Skin epidermis (tissue), 12 donors: ENCODE measurements at regions not wholly inside any gene's neighbourhood (a gene's known extent, or its start where the extent isn't known, plus 50 kb on each side); places are given as distances from the start of the nearest gene placed in this dataset.
"Not testable (repeated sequence)": the region's sequence is repeated elsewhere in the genome, so short reads cannot be mapped to it uniquely, and the experiment has no call there.

Source experiments
- H3K27ac ChIP-seq, 21 experiments: fragments of 200-600 bp; sonication (generic) in 11 of 21; one replicate each; pipeline ENCODE4 v1.5.0; 2020; ENCODE audit warnings: mild to moderate bottlenecking in 3 of 21, inconsistent platforms in 2 of 21, moderate library complexity in 2 of 21
- H3K4me3 ChIP-seq, 7 experiments: fragments of 200-600 bp; sonication (generic) in 2 of 7; one replicate each; pipeline ENCODE4 v1.5.0; 2020; ENCODE audit warnings: inconsistent platforms in 2 of 7, mild to moderate bottlenecking in 2 of 7, moderate library complexity in 1 of 7

DNA sequence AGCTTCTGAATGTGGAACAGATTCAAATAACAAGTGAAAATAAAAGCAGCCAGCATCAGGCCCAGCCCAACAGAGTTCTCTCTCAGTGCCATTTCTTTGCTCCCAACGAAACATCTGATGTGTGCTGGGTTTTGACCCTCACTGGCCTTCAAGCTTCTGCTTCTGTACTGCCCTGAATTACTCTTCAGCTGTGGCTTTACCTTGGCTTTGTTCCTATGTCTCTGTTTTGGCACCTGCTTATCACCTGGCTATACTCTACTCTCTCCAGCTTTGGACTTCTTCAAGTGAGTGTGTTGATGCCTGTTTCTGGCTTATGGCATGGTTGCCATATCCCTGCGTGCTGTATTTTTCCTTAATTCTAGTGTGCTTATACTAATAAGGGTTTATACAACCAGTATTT is 768.3 kb downstream of the SORCS1 start:
- Histone ChIP-seq H3K27ac (no peak overlapping the region), H3K4me3 (no peak overlapping the region)

DNA sequence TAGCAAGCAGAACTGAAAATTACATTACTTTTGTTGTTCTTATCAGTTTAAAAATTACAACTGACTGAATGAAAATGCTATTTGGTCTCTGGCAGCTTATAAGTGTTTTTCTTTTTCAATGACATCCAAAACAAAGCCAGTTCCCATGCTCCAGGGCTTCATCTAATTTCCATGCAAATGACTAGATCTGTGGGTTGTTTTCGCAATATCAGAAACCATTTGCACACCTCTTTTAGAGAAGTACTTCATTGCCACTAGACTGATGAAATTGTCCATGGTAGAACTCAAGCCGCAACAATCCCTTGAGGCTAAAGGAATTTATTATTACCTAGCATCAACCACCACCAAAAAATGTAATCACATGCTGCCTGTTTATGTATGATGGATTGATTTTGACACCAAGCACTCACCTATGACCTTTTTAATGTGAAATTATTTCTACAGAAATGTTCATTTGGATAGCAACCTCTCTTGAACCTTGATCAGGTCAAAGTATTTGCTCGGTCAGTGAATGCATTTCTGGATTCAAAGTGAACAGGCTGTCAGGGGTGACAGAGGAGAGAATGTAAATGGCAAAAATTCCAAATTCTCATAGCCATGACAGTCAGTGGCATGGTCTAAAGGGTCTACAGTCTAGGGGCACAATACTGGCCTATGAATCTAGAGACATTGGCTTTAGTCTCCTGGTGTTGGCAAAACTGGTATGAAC is 769.3 kb downstream of the SORCS1 start:
- H3K4me3 ChIP-seq, result no peak overlapping the region
- no peak overlapping the region for H3K27ac ChIP-seq

DNA sequence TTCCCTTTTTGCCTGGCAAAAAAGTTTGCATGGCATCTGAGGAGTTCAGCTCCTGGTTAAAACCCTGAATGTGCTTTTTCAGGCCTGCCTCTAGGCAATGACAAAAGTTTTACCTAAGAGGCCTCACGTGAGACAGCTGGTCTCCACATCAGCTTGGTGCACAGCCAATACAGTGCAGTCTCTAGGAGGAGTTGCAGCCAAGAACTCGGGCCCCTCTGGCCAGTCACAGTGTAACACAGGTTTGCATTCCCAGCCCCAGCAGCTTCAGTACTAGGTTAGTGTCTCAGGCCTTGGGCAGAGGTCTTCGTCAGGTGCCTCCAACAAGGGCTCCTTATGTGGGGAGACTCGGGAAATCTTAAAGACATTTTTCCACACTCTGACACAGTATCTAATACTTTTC is 771.7 kb downstream of the SORCS1 start:
- no peak overlapping the region for H3K4me3 ChIP-seq
- H3K27ac ChIP-seq, result no peak overlapping the region

DNA sequence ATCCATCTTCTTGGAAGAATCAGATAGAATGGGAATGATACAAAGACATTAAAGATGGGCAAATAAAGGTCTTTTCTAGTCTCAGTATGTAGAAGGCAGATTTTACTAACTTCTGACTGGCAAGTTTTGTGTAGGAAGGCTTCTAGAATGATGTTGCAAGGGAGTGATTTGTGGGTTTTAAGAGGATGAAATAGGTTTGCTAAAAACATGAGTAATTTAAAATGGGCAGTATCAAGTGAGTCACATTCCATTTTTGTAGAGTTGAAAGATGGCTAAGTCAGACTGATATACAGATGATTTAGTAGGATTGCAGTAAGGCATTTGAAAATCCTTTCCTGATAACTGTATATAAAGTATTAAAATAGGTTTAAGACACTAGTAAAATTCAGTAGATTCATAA is 777.4 kb downstream of the SORCS1 start:
- Histone ChIP-seq H3K4me3 (no peak overlapping the region), H3K27ac (no peak overlapping the region)

DNA sequence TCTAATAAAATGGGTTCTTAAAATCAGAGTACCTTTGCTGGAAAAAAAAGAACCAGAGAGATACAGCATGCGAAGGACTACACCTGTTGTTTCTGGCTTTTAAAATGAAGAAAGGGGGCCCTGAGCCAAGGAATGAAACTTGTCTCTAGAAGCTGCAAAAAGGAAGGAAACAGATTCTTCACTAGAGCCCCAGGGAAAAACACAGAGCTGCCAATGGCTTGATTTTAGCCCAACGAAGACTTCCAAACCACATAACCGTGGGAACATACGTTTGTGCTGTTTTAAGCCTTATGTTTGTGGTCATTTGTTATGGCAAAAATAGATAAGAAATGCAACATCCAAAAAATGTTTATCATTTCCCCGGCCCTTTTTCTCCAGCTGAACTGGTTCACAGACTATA is 780.0 kb downstream of the SORCS1 start:
- Histone ChIP-seq H3K27ac (no peak overlapping the region), H3K4me3 (no peak overlapping the region)

DNA sequence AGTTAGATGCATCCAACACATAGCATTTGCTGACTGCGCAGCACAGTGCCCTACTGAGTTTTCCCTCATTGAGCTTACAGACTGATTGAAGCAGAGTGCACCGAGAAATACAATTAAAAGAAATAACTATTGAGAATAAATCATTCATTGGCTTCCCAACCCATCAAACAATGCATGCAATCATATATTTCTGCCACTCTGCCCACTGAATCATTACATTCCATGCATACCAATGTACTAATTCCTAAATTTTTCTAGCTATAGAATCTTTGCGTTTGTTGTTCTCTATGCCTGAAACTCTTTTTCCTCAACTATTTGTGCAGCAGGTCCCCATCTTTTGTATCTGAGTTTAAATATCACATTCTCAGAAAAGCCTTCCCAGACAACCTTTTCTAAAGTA is 783.8 kb downstream of the SORCS1 start:
- Histone ChIP-seq H3K4me3 (no peak overlapping the region), H3K27ac (no peak overlapping the region)

DNA sequence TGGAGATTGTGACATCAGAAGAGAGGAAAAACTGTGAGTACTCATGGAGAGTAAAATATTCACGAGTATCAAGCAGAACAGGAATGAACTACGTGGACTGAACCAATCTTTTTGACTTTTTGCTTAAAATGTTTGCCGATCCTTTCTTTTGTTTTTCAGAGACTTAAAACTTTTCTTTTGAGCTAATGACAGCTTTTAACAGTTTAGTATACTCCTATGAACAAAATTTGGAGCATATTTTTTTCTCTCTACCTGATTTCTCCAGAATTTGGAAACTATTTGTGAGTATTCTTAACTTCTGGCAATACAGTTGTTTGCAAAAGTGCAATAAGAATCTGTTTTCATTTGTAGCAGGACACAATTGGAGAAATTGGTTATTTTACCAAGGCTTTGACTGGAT is 786.3 kb downstream of the SORCS1 start:
- Histone ChIP-seq H3K27ac (no peak overlapping the region), H3K4me3 (no peak overlapping the region)

DNA sequence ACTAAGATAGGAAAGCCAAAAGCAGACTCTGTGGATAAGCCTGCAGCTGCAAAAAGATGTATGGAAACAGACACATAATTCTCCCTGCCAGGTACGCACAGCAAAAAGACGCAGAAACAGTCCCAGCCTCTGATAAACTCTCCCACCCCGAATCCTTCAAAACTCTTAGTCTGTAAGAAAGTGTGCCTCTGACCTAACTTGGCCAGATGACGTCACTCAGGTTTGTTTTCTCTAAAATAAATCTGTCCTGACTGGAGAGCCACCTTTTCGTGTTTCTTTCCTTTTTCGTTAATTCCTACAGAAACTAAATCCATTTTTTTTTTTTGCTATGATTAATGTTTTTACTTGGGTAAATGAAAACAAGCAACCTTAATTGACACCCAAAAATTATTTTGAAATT is 793.8 kb downstream of the SORCS1 start:
- no peak overlapping the region for H3K27ac ChIP-seq
- H3K4me3 ChIP-seq, result no peak overlapping the region

DNA sequence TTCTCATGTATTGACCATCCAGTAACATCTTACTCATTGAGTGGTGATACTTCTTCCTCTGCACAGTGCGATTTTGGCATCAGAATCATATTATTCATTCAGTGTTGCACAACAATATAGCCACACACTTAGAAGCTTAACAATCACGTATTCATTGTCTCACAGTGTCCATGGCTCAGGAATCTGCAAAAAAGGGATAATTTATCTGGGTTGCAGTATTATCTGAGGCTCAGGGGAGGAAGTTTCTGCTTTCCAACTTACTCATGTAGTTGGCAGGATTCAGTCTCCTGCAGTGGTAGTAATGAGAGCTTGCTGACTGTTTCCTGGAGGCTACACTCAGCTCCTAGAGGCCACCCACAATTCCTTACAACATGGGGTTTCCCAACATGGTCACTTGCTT is 803.6 kb downstream of the SORCS1 start:
- no peak overlapping the region for H3K27ac ChIP-seq
- H3K4me3 ChIP-seq, result no peak overlapping the region

DNA sequence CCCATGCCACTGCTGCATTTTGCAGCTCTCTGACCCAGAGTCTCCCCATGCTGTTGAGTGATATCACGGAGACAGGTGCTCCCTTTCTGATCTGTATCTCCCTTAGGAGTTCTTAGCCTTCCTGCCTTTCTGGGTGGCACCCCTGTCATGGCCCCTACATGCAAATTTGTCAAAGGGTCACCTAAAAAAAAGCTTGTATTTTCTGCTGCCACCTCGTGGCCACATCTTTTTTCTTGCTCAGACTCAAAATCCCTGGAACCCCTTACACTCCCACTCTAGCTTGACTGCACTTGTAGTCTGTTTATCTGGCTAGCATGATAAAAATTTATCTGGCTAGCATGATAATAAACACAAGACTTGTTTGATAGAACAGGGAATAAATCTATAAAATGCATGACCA is 809.1 kb downstream of the SORCS1 start:
- Histone ChIP-seq H3K27ac (no peak overlapping the region), H3K4me3 (no peak overlapping the region)

DNA sequence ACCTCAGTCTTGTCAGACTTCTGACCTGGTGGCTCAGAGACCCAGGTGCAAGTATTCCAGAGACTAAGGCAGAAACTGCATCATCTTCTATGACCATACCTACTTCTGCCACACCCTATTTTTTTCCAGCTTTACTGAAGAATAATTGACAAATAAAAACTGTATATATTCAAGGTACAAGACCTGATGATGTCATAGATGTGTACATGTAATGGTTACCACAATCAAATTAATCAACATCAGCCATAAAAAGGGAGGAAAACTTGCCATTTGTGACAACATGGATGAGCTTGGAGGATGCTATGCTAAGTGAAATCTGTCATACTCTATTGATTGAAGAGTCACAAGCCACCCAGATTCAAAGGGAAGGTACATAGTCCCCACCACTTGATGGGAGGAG is 815.6 kb downstream of the SORCS1 start:
- H3K27ac ChIP-seq, result no peak overlapping the region
- H3K4me3 ChIP-seq, result no peak overlapping the region

DNA sequence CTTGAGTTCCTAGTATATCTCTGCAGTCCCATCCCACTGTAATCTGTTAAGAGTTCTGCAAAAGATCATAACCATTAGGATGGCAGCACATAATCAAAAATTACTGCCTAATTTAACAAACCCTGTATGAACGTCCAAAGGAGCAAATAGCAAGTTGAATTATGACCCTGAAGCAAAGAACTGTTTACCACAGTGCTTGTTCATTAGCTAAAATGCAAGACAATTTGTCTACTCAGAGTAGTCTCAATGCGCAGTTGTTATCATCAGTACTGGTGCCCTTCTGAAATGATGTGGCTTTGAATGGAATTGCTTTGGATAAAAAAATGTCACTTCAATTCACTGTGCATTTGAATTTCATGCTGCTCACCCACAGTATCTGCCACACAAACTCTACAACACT is 817.0 kb downstream of the SORCS1 start:
- H3K4me3 ChIP-seq, result no peak overlapping the region
- no peak overlapping the region for H3K27ac ChIP-seq

DNA sequence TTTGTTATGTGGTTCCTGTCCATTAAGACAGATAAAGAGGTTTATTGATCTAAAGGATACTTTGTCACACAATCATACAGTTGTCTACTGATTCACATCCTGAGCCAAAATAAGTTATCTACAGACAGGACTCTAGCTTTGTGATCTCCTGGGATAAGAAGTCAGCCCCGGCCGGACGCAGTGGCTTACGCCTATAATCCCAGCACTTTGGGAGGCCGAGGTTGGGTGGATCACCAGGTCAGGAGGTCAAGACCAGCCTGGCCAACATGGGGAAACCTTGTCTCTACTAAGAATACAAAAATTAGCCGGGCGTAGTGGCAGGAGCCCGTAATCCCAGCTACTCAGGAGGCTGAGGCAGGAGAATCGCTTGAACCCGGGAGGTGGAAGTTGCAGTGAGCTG is 821.0 kb downstream of the SORCS1 start:
- H3K4me3 ChIP-seq, H3K27ac ChIP-seq: not testable (repeated sequence)

DNA sequence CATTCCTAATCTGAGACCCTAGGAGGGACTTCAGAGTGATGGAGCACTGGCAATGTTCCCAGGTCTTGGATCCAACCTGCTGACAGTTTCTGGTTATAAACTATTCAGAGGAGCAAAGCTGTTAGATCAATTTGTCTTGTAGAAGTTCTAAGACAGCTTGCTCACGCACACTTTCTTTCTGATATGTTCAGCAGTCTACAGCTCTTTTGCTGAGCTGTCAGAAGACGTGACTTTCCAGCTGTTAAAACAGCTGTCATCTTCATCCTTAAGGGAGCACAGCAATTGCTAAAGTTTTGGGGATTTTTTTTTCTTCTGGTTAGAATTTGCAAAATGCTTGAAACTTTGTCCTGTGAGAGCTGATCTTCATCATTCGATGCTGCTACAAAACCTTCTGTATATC is 823.1 kb downstream of the SORCS1 start:
- no peak overlapping the region for H3K4me3 ChIP-seq
- no peak overlapping the region for H3K27ac ChIP-seq

DNA sequence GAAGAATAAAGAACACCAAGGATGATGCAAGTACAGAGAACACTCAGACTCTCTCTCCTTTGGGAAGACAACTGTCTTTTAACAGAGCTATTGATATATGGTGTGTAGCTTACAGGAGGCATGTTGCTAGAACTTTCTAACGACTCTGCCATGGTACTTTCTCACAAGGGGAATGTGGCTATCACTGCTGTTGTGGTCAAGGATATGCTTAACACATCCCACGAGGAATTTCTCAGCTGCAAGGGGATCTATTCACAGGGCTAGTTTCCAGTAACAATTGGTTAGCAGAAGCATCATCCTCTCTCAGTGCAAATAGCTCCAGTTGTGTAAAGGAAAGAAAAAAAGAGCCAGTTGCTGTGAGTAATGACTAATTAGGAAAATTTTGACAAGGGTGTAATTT is 826.0 kb downstream of the SORCS1 start:
- Histone ChIP-seq H3K4me3 (no peak overlapping the region), H3K27ac (no peak overlapping the region)

DNA sequence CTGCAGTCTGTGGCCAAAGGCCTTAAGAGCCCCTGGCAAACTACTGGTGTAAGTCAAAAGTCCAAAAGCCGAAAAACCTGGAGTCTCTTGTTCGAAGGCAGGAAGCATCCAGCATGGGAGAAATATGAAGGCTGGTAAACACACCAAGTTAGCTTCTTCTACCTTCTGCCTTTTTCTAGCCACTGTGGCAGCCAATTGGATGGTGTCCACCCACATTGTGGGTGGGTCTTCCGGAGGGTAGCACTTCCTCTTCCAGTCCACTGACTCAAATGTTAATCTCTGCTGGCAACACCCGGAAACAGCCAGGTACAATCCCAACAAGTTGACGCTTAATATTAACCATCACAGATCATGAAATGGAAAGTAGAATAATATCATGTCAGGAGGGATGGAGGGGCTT is 827.6 kb downstream of the SORCS1 start:
- no peak overlapping the region for H3K4me3 ChIP-seq
- H3K27ac ChIP-seq, result no peak overlapping the region

DNA sequence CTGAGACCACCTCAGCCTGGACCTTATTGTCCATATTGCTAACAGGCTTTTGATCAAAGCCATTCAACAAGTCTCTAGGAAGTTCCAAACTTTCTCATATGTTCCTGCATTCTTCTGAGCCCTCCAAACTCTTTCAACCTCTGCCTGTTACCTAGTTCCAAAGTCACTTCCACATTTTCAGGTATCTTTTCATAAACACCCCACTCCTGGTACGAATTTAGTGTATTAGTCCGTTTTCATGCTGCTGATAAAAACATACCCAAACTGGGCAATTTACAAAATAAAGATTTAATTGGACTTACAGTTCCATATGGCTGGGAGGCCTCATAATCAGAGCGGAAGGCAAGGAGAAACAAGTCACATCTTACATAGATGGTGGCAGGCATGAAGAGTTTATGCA is 836.8 kb downstream of the SORCS1 start:
- H3K27ac ChIP-seq, result no peak overlapping the region
- H3K4me3 ChIP-seq, result no peak overlapping the region

DNA sequence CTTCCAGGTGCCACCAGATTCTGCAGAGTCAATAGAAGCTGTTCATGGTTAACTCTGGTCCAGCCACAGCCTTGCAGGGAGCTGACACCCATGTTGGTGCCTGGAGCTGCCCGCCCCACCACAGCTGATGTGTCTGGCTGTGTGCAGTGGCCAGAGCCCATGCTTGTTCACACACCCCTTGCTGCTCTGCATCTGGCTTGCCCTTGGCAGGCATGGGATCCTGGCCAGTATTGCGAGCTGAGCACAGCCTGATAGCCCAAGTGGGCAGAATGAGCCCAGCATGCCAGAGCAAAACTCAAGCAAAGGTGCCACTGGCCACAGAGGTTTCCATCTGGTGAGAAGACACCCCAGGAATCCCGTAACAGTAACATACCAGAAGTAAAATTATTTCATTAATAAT is 843.6 kb downstream of the SORCS1 start:
- Histone ChIP-seq H3K4me3 (no peak overlapping the region), H3K27ac (no peak overlapping the region)

DNA sequence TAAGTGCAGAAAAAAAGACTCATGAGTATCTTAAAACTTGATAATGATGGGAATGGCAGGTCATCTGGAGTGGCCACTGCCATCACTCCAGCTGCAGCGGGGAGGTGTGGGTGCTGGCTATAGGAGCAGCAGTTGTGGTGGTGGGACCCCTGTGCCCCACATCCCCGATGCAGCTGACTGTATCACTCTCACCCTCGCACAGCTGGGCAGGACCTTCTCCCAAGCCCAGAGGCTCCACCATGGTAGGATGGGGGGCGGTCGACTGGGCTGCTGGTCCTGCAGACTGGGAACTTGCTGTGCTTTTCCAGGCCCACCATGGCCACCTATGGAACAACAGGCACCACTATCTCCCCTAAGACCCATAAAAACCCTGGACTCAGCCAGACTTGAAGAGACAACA is 844.4 kb downstream of the SORCS1 start:
- H3K4me3 ChIP-seq, result no peak overlapping the region
- no peak overlapping the region for H3K27ac ChIP-seq

DNA sequence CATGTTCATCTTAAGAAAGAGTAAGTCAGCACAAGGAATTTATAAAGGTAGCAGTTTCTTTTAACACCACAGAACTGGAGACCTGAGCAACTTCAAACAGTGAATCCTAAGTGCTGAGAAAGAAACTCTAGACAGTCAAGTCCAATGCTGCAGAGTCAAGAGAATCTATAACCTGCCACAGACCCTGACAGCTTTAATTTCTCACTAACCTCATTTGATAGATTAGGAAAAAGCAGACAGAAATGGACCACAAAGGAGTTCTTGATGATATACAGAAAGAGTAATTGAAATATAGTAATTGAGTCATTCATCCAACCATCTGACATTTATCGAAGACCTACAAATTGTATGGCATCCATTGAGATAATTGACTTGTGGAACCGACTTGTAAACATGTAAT is 847.0 kb downstream of the SORCS1 start:
- Histone ChIP-seq H3K4me3 (no peak overlapping the region), H3K27ac (no peak overlapping the region)

DNA sequence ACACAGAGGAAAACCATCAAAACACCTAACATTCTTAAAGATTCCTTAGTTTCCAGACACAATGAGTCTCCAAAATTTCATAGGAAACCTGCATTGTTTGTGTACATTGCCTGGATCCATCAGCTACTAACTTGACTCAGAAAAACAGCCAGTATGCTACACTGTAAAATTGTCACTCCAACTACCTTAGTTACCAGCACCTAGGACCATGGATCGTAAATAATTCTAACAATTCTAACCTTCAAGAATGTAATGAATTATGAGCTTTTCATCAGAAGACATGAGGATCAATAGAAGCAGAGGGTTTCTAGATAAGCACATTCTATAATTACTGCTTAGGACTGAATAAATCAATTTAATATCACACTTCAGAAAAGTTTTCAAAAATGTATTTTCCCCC is 851.5 kb downstream of the SORCS1 start:
- no peak overlapping the region for H3K4me3 ChIP-seq

DNA sequence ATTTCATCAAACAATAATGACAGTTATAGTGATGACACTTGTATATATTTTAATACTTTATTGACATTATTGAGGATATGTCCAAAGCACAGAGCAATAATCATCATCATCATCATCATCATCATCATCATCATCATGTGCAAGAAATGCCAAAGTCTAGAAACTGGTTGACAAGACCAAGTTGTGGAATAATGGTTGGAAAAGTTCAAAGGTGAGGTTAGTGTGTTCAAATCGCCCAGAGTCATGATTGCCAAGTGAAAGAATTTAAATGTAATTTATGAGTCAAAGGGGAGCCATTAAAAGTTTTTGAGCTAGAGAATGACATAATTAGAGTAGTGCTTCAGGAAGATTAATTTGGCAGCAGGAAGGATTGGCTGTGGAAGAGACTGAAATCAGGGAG is 852.4 kb downstream of the SORCS1 start:
- no peak overlapping the region for H3K27ac ChIP-seq
- H3K4me3 ChIP-seq, result no peak overlapping the region

More for the DNA sequence above, 851.5 kb downstream of the SORCS1 start:
- no peak overlapping the region for H3K27ac ChIP-seq

DNA sequence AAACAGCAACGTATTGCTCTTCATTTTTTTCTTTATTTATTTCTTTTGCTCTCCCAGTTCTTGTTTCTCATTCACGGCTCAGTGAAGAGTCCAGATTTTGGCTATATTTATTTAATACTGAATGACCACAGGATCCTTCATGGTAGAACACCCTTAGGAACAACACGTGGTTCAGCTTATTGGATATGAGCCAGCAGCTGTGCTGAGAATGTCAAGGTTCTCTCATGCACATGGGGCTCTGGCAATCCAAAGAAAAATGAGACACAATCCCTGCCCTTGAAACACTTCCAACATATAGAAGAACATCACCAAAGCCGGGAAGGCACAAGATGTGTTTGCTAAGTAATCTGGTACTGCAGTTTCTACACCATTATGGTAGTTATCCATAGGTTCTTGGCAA is 852.9 kb downstream of the SORCS1 start:
- H3K27ac ChIP-seq, result no peak overlapping the region
- H3K4me3 ChIP-seq, result no peak overlapping the region
